SK-N-SH (cell line): ENCODE measurements at regions not wholly inside any gene's neighbourhood (a gene's known extent, or its start where the extent isn't known, plus 50 kb on each side); places are given as distances from the start of the nearest gene placed in this dataset.

Experiments
- CTCF ChIA-PET: fragments of 300-600, 350-600 bp; formaldehyde crosslinking; extraction: SDS; loops from one replicate; lab custom pipeline; 2021; lab: Yijun Ruan, JAX
- POLR2A ChIA-PET: fragments of 350-600 bp; sonication (Branson Sonifier 250); formaldehyde crosslinking; extraction: SDS; loops from one replicate; lab custom pipeline; 2020; ENCODE audit warnings: antibody characterized with exemption, inconsistent platforms; lab: Yijun Ruan, JAX
- DNase-seq: peaks from one replicate; pipeline ENCODE4 v3.0.0; 2012
- H2AFZ ChIP-seq: fragments of 200-600 bp; sonication (generic); 2 replicates; pipeline ENCODE4 v1.8.1; 2016; ENCODE audit warnings: antibody characterized with exemption, mild to moderate bottlenecking, low read depth
- H3F3A ChIP-seq: fragments of 200-600 bp; sonication (generic); replicated peaks from 2 replicates; pipeline ENCODE3; 2016; ENCODE audit warnings: antibody characterized with exemption, mild to moderate bottlenecking; ENCODE audit not compliant: insufficient read depth
- H3K27ac ChIP-seq, 2 experiments: fragments of 200-500 bp in 1 of 2; fragments of 200-600 bp in 1 of 2; sonication (Bioruptor generic) in 1 of 2; sonication (generic), shearing (Covaris generic) in 1 of 2; 2 replicates each; pipeline versions ENCODE4 v1.5.1 to v1.6.1; 2014 to 2016; ENCODE audit warnings: low read depth in 2 of 2, inconsistent platforms in 1 of 2, low read length in 1 of 2, mild to moderate bottlenecking in 1 of 2, mixed read lengths in 1 of 2
- H3K27me3 ChIP-seq: fragments of 200-600 bp; sonication (generic), shearing (Covaris generic); 2 replicates; pipeline ENCODE4 v1.6.1; 2016; ENCODE audit warnings: mixed run types; ENCODE audit not compliant: insufficient read depth
- H3K36me3 ChIP-seq, 2 experiments: fragments of 200-500 bp in 1 of 2; fragments of 200-600 bp in 1 of 2; sonication (Bioruptor generic) in 1 of 2; sonication (generic) in 1 of 2; replicated peaks in 1 of 2; 2 replicates each; pipeline versions ENCODE3 to v1.5.1; 2014 to 2016; ENCODE audit warnings: low read length in 1 of 2, mild to moderate bottlenecking in 1 of 2; ENCODE audit not compliant: insufficient read depth in 2 of 2, control insufficient read depth in 1 of 2
- H3K4me1 ChIP-seq, 2 experiments: fragments of 200-500 bp in 1 of 2; fragments of 200-600 bp in 1 of 2; sonication (Bioruptor generic) in 1 of 2; sonication (generic), shearing (Covaris generic) in 1 of 2; 2 replicates each; pipeline versions ENCODE4 v1.5.1 to v1.6.1; 2014 to 2016; ENCODE audit warnings: low read depth in 1 of 2, low read length in 1 of 2, mixed run types in 1 of 2; ENCODE audit not compliant: insufficient read depth in 2 of 2, control insufficient read depth in 1 of 2
- H3K4me2 ChIP-seq: fragments of 200-600 bp; sonication (generic), shearing (Covaris generic); 2 replicates; pipeline ENCODE4 v1.6.1; 2017; ENCODE audit warnings: mixed run types
- H3K4me3 ChIP-seq, 2 experiments: fragments of 200-500 bp in 1 of 2; fragments of 200-600 bp in 1 of 2; sonication (Bioruptor generic) in 1 of 2; sonication (generic), shearing (Covaris generic) in 1 of 2; 2 replicates each; pipeline versions ENCODE4 v1.5.1 to v1.8.1; 2014 to 2016; ENCODE audit warnings: low read depth in 2 of 2, inconsistent platforms in 1 of 2, low read length in 1 of 2, mild to moderate bottlenecking in 1 of 2, mixed read lengths in 1 of 2, moderate library complexity in 1 of 2
- H3K79me2 ChIP-seq: fragments of 200-600 bp; sonication (generic); 2 replicates; pipeline ENCODE4 v1.8.1; 2017; ENCODE audit warnings: mild to moderate bottlenecking; ENCODE audit not compliant: insufficient read depth
- H3K9ac ChIP-seq: fragments of 200-600 bp; sonication (generic); 2 replicates; pipeline ENCODE4 v1.6.1; 2017; ENCODE audit warnings: mixed run types
- H3K9me2 ChIP-seq: fragments of 200-600 bp; sonication (generic); 2 replicates; pipeline ENCODE4 v1.6.1; 2017; ENCODE audit warnings: mixed run types
- H3K9me3 ChIP-seq: fragments of 200-600 bp; sonication (generic); 2 replicates; pipeline ENCODE4 v1.6.1; 2017; ENCODE audit warnings: mixed run types, mild to moderate bottlenecking, moderate library complexity
- H4K20me1 ChIP-seq: fragments of 200-600 bp; sonication (generic); 2 replicates; pipeline ENCODE4 v1.6.1; 2017; ENCODE audit warnings: mild to moderate bottlenecking, mixed run types; ENCODE audit not compliant: insufficient read depth
- CHD2 ChIP-seq: fragments of 150-350 bp; IDR thresholded peaks from 2 replicates; pipeline ENCODE4 v1.6.1; 2018; ENCODE audit warnings: low read length; ENCODE audit not compliant: partially characterized antibody
- EZH2phosphoT487 ChIP-seq: fragments of 200-600 bp; sonication (generic); IDR thresholded peaks from 2 replicates; pipeline ENCODE4 v1.6.1; 2017; ENCODE audit warnings: low read depth, mixed run types, mild to moderate bottlenecking, antibody characterized with exemption, moderate library complexity, borderline replicate concordance
- FOSL2 ChIP-seq: IDR thresholded peaks from 2 replicates; pipeline ENCODE4 v1.4.0; 2012; ENCODE audit warnings: low read depth, mild to moderate bottlenecking, moderate library complexity, borderline replicate concordance
- FOXJ3 ChIP-seq: sonication (generic); formaldehyde crosslinking; IDR thresholded peaks from 2 replicates; pipeline ENCODE4 v1.5.1; 2020; ENCODE audit warnings: mild to moderate bottlenecking, missing genetic modification reagents
- MAX ChIP-seq: IDR thresholded peaks from 2 replicates; pipeline ENCODE4 v1.4.0; 2012; ENCODE audit warnings: low read depth
- MXI1 ChIP-seq: IDR thresholded peaks from 2 replicates; pipeline ENCODE4 v1.6.1; 2012; ENCODE audit warnings: mild to moderate bottlenecking, low read depth, low read length, improper control_type of control experiment
- NRF1 ChIP-seq: IDR thresholded peaks from 2 replicates; pipeline ENCODE4 v1.6.1; 2012; ENCODE audit warnings: low read depth, mild to moderate bottlenecking, low read length
- POLR2AphosphoS5 ChIP-seq: IDR thresholded peaks from 2 replicates; pipeline ENCODE4 v1.6.1; 2012; ENCODE audit warnings: low read depth, low read length
- REST ChIP-seq: IDR thresholded peaks from 2 replicates; pipeline ENCODE4 v1.6.1; 2012; ENCODE audit warnings: mild to moderate bottlenecking, low read depth, low read length, moderate library complexity
- RFX5 ChIP-seq: IDR thresholded peaks from 2 replicates; pipeline ENCODE4 v1.6.1; 2012; ENCODE audit warnings: mild to moderate bottlenecking, improper control_type of control experiment, low read length
- RXRA ChIP-seq: IDR thresholded peaks from 2 replicates; pipeline ENCODE4 v1.4.0; 2012; ENCODE audit warnings: low read depth, mild to moderate bottlenecking, borderline replicate concordance
- SIN3A ChIP-seq: IDR thresholded peaks from 2 replicates; pipeline ENCODE4 v1.6.1; 2012; ENCODE audit warnings: low read depth, mild to moderate bottlenecking, low read length, moderate library complexity, borderline replicate concordance
- TAF1 ChIP-seq: IDR thresholded peaks from 2 replicates; pipeline ENCODE4 v1.6.1; 2012; ENCODE audit warnings: low read depth, mild to moderate bottlenecking, low read length, moderate library complexity, borderline replicate concordance
- TCF12 ChIP-seq: IDR thresholded peaks from 2 replicates; pipeline ENCODE4 v1.4.0; 2012
- TEAD4 ChIP-seq: IDR thresholded peaks from 2 replicates; pipeline ENCODE4 v1.4.0; 2012; ENCODE audit warnings: mild to moderate bottlenecking, borderline replicate concordance; ENCODE audit not compliant: insufficient read depth
- WGBS: methylation state at CpG from one replicate; pipeline ENCODE4 v1.1.6; 2017; ENCODE audit warnings: low lambda C conversion rate; 5-methylcytosine and 5-hydroxymethylcytosine counted together
- TF ChIP-seq, protein P1 (sequence below): IDR thresholded peaks from 2 replicates; pipeline ENCODE4; 2012
- TF ChIP-seq, protein P2 (sequence below): fragments of 200-600 bp; sonication (generic); IDR thresholded peaks from 2 replicates; pipeline ENCODE4 v1.6.1; 2017; ENCODE audit warnings: antibody characterized with exemption, mild to moderate bottlenecking, moderate library complexity

DNA sequence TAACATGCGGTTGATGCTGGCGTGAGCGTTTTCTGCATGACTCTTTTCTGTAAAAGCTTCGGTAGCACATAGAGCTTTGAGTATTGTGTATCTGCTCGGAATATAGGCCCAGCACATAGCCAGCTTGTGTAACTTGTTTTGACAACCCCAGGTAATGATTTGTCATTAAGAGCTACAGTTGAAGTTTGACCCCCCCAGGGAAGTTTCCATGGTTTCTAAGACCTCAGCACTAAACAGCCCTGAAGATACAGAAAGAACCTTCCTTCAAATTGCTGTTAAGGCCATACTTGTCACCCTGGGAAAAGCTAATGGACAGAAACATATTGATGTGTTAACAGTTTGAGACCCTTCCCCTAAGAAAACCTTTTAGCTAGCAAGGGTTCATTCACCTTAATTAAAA is 380.7 kb downstream of the PRDM2 start (continued):
- TF ChIP-seq MAX (no peak), RXRA (no peak), MXI1 (no peak), NRF1 (no peak), TCF12 (no peak)

GRCh38 chr1:14082331-14082730 is 382.3 kb downstream of the PRDM2 start:
- TF ChIP-seq REST = no peak
- TF ChIP-seq EZH2phosphoT487 = no peak
- no peak for TF ChIP-seq FOXJ3
- no peak for TF ChIP-seq RXRA
- TF ChIP-seq TEAD4 = no peak

GRCh38 chr1:14083277-14083676 is 383.3 kb downstream of the PRDM2 start:
- CTCF ChIA-PET = no interaction called here
- Histone ChIP-seq H3K79me2 (no peaks in the 10 kb centered on the region), H2AFZ (no peak overlapping the region)
- no peak for TF ChIP-seq NRF1
- no peak for TF ChIP-seq RFX5
- no peak for TF ChIP-seq CHD2
- TF ChIP-seq, protein P1, sequence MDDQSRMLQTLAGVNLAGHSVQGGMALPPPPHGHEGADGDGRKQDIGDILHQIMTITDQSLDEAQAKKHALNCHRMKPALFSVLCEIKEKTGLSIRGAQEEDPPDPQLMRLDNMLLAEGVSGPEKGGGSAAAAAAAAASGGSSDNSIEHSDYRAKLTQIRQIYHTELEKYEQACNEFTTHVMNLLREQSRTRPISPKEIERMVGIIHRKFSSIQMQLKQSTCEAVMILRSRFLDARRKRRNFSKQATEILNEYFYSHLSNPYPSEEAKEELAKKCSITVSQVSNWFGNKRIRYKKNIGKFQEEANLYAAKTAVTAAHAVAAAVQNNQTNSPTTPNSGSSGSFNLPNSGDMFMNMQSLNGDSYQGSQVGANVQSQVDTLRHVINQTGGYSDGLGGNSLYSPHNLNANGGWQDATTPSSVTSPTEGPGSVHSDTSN = no peak
- TF ChIP-seq POLR2AphosphoS5 = no peak
- no peak for TF ChIP-seq TCF12
- no peak for TF ChIP-seq SIN3A
- TF ChIP-seq, protein P2, sequence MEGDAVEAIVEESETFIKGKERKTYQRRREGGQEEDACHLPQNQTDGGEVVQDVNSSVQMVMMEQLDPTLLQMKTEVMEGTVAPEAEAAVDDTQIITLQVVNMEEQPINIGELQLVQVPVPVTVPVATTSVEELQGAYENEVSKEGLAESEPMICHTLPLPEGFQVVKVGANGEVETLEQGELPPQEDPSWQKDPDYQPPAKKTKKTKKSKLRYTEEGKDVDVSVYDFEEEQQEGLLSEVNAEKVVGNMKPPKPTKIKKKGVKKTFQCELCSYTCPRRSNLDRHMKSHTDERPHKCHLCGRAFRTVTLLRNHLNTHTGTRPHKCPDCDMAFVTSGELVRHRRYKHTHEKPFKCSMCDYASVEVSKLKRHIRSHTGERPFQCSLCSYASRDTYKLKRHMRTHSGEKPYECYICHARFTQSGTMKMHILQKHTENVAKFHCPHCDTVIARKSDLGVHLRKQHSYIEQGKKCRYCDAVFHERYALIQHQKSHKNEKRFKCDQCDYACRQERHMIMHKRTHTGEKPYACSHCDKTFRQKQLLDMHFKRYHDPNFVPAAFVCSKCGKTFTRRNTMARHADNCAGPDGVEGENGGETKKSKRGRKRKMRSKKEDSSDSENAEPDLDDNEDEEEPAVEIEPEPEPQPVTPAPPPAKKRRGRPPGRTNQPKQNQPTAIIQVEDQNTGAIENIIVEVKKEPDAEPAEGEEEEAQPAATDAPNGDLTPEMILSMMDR = no peak
- TF ChIP-seq TAF1 = no peak
- TF ChIP-seq FOSL2 = no peak
- no peak for TF ChIP-seq MAX

More at GRCh38 chr1:14082331-14082730, 382.3 kb downstream of the PRDM2 start:
- POLR2A ChIA-PET = no interaction called here
- Histone ChIP-seq H3K36me3 (no peaks in the 10 kb centered on the region), H3K27ac (no peak overlapping the region), H3K27me3 (no peaks in the 10 kb centered on the region), H3K79me2 (no peaks in the 10 kb centered on the region), H3K9me3 (peaks cover 7% of the 10 kb centered on the region; the same call in 1 of the 2 replicates), H3K9ac (no peak overlapping the region), H3F3A (no peaks in the 10 kb centered on the region), H3K4me3 (no peak overlapping the region), H3K4me1 (no peaks in the 10 kb centered on the region), H3K9me2 (no peaks in the 10 kb centered on the region), H3K4me2 (no peak overlapping the region), H4K20me1 (no peaks in the 10 kb centered on the region), H2AFZ (no peak overlapping the region)
- WGBS = 13% methylated on average over 5 of the region's 5 CpGs
- no peak for DNase-seq
- CTCF ChIA-PET = no interaction called here

More at GRCh38 chr1:14083277-14083676, 383.3 kb downstream of the PRDM2 start:
- H3K9me2 ChIP-seq = no peaks in the 10 kb centered on the region
- DNase-seq = no peak
- H4K20me1 ChIP-seq = no peaks in the 10 kb centered on the region
- peaks cover 8% of the 10 kb centered on the region; the same call in 1 of the 2 replicates for H3K9me3 ChIP-seq
- no peaks in the 10 kb centered on the region for H3F3A ChIP-seq
- POLR2A ChIA-PET = no interaction called here
- H3K27ac ChIP-seq = no peak overlapping the region
- no peaks in the 10 kb centered on the region for H3K4me1 ChIP-seq
- H3K36me3 ChIP-seq = no peaks in the 10 kb centered on the region
- H3K4me3 ChIP-seq = no peak overlapping the region
- no peak overlapping the region for H3K4me2 ChIP-seq
- H3K9ac ChIP-seq = no peak overlapping the region
- H3K27me3 ChIP-seq = no peaks in the 10 kb centered on the region
